H1 (cell line): ENCODE measurements at regions not wholly inside any gene's neighbourhood (a gene's known extent, or its start where the extent isn't known, plus 50 kb on each side); places are given as distances from the start of the nearest gene placed in this dataset.

Experiments used
- BCL11A ChIP-seq, 2 experiments: IDR thresholded peaks; one replicate each; pipeline ENCODE4 v1.6.1; 2011; ENCODE audit warnings: low read depth in 2 of 2, low read length in 2 of 2, mild to moderate bottlenecking in 2 of 2
- CHD2 ChIP-seq: IDR thresholded peaks from 2 replicates; pipeline ENCODE4 v1.6.1; 2012; ENCODE audit warnings: low read length, improper control_type of control experiment
- MAFK ChIP-seq: IDR thresholded peaks from 2 replicates; pipeline ENCODE4 v1.6.1; 2012; ENCODE audit warnings: low read depth, mild to moderate bottlenecking, improper control_type of control experiment, low read length
- NRF1 ChIP-seq: IDR thresholded peaks from 2 replicates; pipeline ENCODE4 v1.6.1; 2011; ENCODE audit warnings: mild to moderate bottlenecking, low read depth, low read length, improper control_type of control experiment
- USF2 ChIP-seq: IDR thresholded peaks from 2 replicates; pipeline ENCODE4 v1.6.1; 2011; ENCODE audit warnings: low read length, improper control_type of control experiment
- TF ChIP-seq, protein P1 (sequence below): IDR thresholded peaks from 2 replicates; pipeline ENCODE4 v1.6.1; 2012; ENCODE audit warnings: inconsistent platforms

DNA sequence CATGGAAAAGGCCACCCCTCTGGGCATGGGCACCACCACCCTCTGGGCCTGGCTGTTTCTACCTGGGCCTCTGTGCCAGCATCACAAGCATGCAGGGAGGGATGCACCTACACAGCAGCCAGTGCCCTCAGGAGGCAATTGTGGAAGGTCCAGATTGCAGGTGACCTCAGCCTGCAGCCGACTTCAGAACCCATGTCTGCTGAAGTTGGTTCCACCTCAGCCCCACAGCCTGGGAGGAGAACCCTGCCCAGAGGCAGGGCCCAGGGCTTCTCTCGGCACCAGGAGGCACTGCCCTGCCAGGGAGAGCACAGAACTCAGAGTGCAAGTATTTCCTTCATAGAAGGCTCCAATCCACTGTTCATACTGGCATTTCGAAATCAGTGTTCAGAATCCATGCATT is 149.8 kb downstream of the TTLL2 start (continued):
- TF ChIP-seq NRF1 = no peak
- TF ChIP-seq, protein P1, sequence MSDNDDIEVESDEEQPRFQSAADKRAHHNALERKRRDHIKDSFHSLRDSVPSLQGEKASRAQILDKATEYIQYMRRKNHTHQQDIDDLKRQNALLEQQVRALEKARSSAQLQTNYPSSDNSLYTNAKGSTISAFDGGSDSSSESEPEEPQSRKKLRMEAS = no peak
- TF ChIP-seq MAFK = no peak
- TF ChIP-seq CHD2 = no peak
- no peak for TF ChIP-seq USF2
- no peak for TF ChIP-seq BCL11A (IDR thresholded peaks at IDR 0.05; ENCODE audit: low read depth in 2 of 2, low read length in 2 of 2)
- TF ChIP-seq, all 59 proteins: peak for 0
